Stimulated activated CD4-positive, alpha-beta T cell treated with anti-CD3 and anti-CD28 coated beads, Interleukin-12 subunit alpha, Interleukin-12 subunit beta, amount 100 ng/mL, for 24 hours (primary cell): ENCODE measurements at regions not wholly inside any gene's neighbourhood (a gene's known extent, or its start where the extent isn't known, plus 50 kb on each side); places are given as distances from the start of the nearest gene placed in this dataset.

ENCODE experiments used
- DNase-seq, 2 experiments: peaks; one replicate each; pipeline ENCODE4 v3.0.0-alpha.2; 2020; ENCODE audit warnings: low read depth in 2 of 2

DNA sequence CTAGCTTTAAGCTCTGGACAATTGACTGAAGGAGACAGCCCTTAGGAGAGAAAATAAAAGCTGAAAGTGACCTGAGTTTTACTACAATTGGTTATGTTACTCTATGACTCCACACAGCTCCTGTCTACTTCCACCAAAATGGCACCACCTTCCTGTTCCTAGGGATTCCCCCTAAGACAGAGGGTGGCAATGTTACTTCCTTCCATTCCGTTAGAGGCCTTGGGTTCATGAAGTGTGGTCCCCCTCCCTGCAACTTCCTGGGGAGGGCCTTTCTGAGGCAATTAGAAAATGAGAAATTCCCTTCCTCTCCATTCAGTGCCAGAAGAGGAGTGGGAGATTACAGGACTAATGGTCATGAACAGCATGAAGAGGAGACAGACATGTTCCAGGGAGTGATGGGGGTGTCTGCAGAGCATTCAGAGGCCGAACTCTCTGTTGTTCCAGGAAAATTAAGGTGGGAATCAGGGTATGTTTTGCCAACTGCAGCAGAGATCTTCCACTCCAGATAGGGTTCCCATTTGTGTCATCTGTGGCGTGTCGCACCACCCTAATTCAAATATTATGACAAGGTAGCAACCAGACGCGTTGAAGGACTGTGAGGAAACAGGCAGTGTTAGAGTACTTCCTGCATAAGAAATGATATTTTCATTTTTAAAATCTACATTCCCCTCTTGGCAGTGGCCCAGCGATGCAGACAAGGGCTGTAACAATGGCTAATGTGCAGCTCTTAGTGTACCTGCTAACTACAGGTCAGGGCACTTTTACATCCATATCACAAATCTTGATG is 53.1 kb upstream of the TRIM67 start:
- no peak for DNase-seq

GRCh38 chr1:231107600-231108326 is 54.1 kb upstream of the TRIM67 start:
- DNase-seq = no peak

GRCh38 chr1:231107151-231107550 is 54.7 kb upstream of the TRIM67 start:
- DNase-seq = no peak

DNA sequence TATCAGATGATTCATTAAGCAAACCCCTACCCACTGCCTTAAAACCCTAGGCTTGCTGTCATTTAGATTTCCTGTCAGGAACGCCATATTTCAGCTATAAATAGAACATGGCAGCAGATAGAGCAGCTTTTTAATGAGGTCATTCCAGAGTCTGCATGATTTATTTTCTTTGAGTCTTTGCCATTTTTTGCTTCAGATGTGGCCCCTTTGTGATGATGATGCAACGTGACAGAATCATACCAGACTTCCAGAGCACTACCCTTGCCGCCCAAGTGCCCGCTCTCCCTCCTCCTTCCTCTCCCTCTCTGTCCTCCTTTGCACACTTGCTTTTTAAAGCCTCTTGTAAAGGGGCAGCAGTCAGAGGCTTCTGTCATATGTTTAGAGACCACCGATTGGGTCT is 55.5 kb upstream of the TRIM67 start:
- DNase-seq = no peak

DNA sequence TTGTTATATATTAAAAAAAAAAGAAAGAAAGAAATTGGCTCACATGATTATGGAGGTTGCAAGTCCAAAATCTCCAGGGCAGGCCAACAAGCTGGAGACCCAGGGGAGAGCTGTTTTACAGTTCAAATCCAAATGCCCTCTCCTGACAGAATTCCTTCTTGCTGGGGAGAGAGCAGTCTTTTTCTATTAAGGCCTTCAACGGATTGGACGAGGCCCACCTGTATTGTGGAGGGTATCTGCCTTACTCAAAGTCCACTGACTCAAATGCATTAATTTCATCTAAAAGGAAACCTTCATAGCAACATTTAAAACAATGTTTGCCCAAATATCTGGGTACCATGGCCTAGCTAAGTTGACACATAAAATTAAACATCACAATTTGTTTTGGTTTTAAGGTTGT is 56.9 kb upstream of the TRIM67 start:
- no peak for DNase-seq

GRCh38 chr1:231103961-231104360 is 57.9 kb upstream of the TRIM67 start:
- no peak for DNase-seq

DNA sequence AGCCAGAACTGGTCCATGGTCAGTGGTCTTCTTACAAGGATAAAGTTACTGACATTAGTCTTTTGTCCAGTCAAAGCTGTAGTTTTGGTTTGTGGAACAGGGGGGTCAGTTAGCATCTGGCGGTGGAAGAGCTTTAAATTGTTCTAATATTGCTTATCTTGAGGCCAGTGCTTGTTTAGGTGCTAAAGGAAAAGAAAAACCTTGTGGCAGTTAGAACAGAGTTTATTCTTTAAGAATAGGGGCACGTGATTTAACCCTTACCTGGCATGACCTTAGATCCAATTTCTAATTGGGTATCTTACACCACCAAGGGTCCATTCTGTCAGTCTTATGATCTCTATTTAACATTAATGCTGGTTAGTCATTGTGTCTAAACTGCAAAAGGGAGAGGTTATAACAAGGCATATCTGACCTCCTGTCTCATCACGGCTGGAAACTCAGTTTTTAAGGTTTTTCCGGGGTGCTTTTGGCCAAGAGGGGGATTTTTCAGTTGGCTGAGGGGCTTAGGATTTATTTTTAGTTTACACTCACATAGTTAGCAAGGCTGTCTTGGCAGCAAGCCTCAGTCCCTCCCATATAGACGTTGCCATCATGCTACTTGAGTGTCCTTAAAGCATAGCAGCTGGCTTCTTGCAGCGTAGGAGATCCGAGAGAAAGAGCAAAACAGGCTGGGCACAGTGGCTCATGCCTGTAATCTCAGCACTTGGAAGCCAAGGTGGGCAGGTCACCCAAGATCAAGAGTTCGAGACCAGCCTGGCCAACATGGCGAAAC is 60.1 kb upstream of the FAM89A start:
- DNase-seq = no peak

DNA sequence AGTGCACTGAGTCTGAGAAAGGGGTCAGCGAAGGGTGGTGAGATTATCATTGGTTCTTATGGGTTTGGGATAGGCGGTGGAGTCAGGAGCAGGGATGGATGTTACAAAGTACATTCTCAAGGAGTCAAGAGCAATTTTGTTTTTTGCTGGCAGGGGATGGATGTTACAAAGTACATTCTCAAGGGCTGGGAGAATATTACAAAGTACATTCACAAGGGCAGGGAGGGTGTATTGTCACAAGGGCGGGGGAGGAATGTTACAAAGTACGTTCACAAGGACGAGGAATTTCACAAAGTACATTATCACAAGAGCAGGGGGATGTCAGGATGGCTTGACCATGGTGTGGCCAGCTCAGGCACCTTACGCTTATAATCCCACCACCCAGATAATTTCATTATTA is 59.3 kb upstream of the FAM89A start:
- no peak for DNase-seq

GRCh38 chr1:231095595-231095994 is 55.5 kb upstream of the FAM89A start:
- no peak for DNase-seq

- no peak for DNase-seq
Measured at GRCh38 chr1:231094421-231094820, 54.4 kb upstream of the FAM89A start.

- DNase-seq = no peak
Measured at GRCh38 chr1:231093156-231093922, 53.3 kb upstream of the FAM89A start.

DNA sequence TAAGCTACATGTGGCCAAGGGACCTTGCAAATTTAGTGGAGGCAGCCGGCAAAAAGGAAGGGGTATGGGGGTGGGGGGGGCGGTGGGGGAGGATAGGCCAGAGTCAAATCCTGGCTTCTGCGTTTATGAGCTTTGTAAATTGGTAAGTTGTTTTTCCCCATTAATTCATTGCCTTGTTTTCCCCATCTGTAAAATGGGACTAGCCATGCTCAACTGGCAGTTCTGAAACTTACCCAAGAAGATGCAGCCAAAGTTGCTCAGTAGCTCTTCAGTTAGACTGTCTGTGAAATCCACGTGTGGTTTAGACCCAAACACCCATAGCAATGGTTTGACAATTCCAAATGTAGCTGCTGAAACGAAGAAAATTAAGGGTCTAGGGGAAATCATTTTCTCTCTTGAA is 52.3 kb upstream of the FAM89A start:
- no peak for DNase-seq

- peak; percentile 2 to 20 for DNase-seq
Measured at GRCh38 chr1:231091831-231092301, 51.8 kb upstream of the FAM89A start.

GRCh38 chr1:231091415-231091814 is 51.4 kb upstream of the FAM89A start:
- DNase-seq = no peak
